ENCODE measurements at regions not wholly inside any gene's neighbourhood (a gene's known extent, or its start where the extent isn't known, plus 50 kb on each side); places are given as distances from the start of the nearest gene placed in this dataset.

- no peak overlapping the region for H3K14ac ChIP-seq (replicated peaks; ENCODE audit: low read depth, low read length)
- H2AFZ ChIP-seq (replicated peaks; ENCODE audit: low read length, poor library complexity) = no peak overlapping the region
- no peak overlapping the region for H2BK120ac ChIP-seq (ENCODE audit: low read depth, low read length)
- no CpG with 5 or more reads among the region's 2 CpGs for WGBS, 2 experiments (ENCODE audit: extremely low coverage in 2 of 2, insufficient read length in 1 of 2)
- H3K36me3 ChIP-seq (ENCODE audit: control insufficient read depth, insufficient read depth, low read length) = no peaks in the 10 kb centered on the region
- H2AK5ac ChIP-seq (ENCODE audit: low read depth, low read length) = no peak overlapping the region
- no peak overlapping the region for H3K4me2 ChIP-seq (ENCODE audit: low read depth, low read length)
- H2BK5ac ChIP-seq (ENCODE audit: low read depth, low read length, poor library complexity, severe bottlenecking) = no peak overlapping the region
- no peak overlapping the region for H3K23ac ChIP-seq (ENCODE audit: low read depth, low read length)
- H3K27me3 ChIP-seq (ENCODE audit: control insufficient read depth, insufficient read depth, low read length) = no peaks in the 10 kb centered on the region
- peaks cover 5% of the 10 kb centered on the region for H3K9me3 ChIP-seq (ENCODE audit: control insufficient read depth, insufficient read depth, low read length)
- ATAC-seq (ENCODE audit: low read depth) = no peak
- no TSS peak for BruUV-seq (replicated peaks)
- dilution Hi-C loops (cut with HindIII; ENCODE audit: low sequenced_read_pairs, unreplicated experiment) (no loop called here), in situ Hi-C loops (cut with MboI; ENCODE audit: low sequenced_read_pairs) (no loop called here), intact Hi-C loops (cut with micrococcal nuclease) (loop anchor here (2.0 kb wide), 1 partner anchor 152 kb away; no protein-coding TSS in a partner anchor)
- H3K9me1 ChIP-seq (ENCODE audit: insufficient read depth, low read length) = no peaks in the 10 kb centered on the region
- H3K9ac ChIP-seq (ENCODE audit: low read depth, low read length) = no peak overlapping the region
- no peak overlapping the region for H2BK15ac ChIP-seq (ENCODE audit: low read depth, low read length)
- H3K4me1 ChIP-seq (ENCODE audit: control insufficient read depth, insufficient read depth, low read length) = no peaks in the 10 kb centered on the region
- TF ChIP-seq BHLHE40 (IDR thresholded peaks at IDR 0.05; ENCODE audit: low read depth, low read length) = no peak
- TF ChIP-seq RFX5 (IDR thresholded peaks at IDR 0.05; ENCODE audit: low read depth, low read length) = no peak
- DNase-seq = no peak
- POLR2A ChIA-PET (ENCODE audit: unreplicated experiment) = no interaction called here
- H4K20me1 ChIP-seq (ENCODE audit: insufficient read depth, low read length) = no peaks in the 10 kb centered on the region
- H2AK9ac ChIP-seq (replicated peaks; ENCODE audit: low read depth, low read length, poor library complexity) = no peak overlapping the region
- no peak overlapping the region for H3K27ac ChIP-seq (ENCODE audit: insufficient read depth, low read length)
- no peak overlapping the region for H3K4ac ChIP-seq (ENCODE audit: low read depth, low read length)
- no peak overlapping the region for H4K8ac ChIP-seq (ENCODE audit: low read depth in 2 of 2, low read length in 2 of 2)
- H4K91ac ChIP-seq (ENCODE audit: insufficient read depth, low read depth, low read length) = no peak overlapping the region
- no peak overlapping the region for H2BK20ac ChIP-seq (ENCODE audit: low read depth, low read length)
- H4K5ac ChIP-seq (ENCODE audit: low read depth, low read length) = no peak overlapping the region
- H3K18ac ChIP-seq (ENCODE audit: low read depth, low read length) = no peak overlapping the region
- H3K56ac ChIP-seq (ENCODE audit: extremely low read depth, insufficient read depth, low read length) = no peak overlapping the region
- H3K4me3 ChIP-seq (ENCODE audit: insufficient read depth, low read depth, low read length) = no peak overlapping the region
- CTCF ChIA-PET = no interaction called here
- H3K79me1 ChIP-seq (ENCODE audit: low read depth in 1 of 2, low read length in 2 of 2) = no peaks in the 10 kb centered on the region
Observed at GRCh38 chr3:87766721-87767120, 292.1 kb downstream of the CGGBP1 start.

Data from IMR-90 (cell line).